ENCODE measurements at regions not wholly inside any gene's neighbourhood (a gene's known extent, or its start where the extent isn't known, plus 50 kb on each side); places are given as distances from the start of the nearest gene placed in this dataset.

DNA sequence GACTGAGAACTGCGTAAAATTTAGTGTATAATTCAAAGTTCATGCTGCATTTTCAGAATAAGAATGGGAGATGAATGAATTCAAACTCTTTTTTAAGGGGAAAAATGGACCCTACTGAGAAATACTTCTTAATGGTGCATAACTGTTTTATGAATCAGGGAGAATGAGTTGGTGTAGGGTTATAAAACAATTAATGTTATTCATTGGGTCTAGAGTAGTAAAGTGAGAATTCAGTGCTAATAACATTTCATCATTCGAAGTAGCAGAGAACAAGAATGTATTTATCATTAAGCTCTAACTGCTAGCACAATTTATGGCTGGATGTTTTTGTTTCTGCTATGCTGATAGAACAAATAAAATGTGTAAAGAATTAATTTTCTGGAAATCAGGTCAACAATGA lies 310.2 kb downstream of the SLITRK5 start:
- no peak overlapping the region for H3K4me3 ChIP-seq (ENCODE audit: low read length)
- no peak for DNase-seq
- intact Hi-C loops (cut with micrococcal nuclease) = no loop called here
- H3K27ac Mint-ChIP-seq = no peak overlapping the region
- no peaks in the 10 kb centered on the region for H3K4me1 Mint-ChIP-seq
- H3K4me1 ChIP-seq (ENCODE audit: control insufficient read depth, insufficient read depth, low read length) = no peaks in the 10 kb centered on the region
- H3K36me3 ChIP-seq (ENCODE audit: control insufficient read depth, insufficient read depth, low read length) = no peaks in the 10 kb centered on the region
- H3K27ac ChIP-seq (ENCODE audit: low read length) = no peak overlapping the region
- no peak for ATAC-seq
- H3K36me3 Mint-ChIP-seq = no peaks in the 10 kb centered on the region
- no peaks in the 10 kb centered on the region for H3K27me3 Mint-ChIP-seq (ENCODE audit: low read depth in 2 of 2)
- H3K9me3 Mint-ChIP-seq = no peaks in the 10 kb centered on the region
- H3K9me3 ChIP-seq (ENCODE audit: control insufficient read depth, insufficient read depth, low read length) = no peaks in the 10 kb centered on the region
- TF ChIP-seq, protein P1, sequence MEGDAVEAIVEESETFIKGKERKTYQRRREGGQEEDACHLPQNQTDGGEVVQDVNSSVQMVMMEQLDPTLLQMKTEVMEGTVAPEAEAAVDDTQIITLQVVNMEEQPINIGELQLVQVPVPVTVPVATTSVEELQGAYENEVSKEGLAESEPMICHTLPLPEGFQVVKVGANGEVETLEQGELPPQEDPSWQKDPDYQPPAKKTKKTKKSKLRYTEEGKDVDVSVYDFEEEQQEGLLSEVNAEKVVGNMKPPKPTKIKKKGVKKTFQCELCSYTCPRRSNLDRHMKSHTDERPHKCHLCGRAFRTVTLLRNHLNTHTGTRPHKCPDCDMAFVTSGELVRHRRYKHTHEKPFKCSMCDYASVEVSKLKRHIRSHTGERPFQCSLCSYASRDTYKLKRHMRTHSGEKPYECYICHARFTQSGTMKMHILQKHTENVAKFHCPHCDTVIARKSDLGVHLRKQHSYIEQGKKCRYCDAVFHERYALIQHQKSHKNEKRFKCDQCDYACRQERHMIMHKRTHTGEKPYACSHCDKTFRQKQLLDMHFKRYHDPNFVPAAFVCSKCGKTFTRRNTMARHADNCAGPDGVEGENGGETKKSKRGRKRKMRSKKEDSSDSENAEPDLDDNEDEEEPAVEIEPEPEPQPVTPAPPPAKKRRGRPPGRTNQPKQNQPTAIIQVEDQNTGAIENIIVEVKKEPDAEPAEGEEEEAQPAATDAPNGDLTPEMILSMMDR (IDR thresholded peaks at IDR 0.05) = no peak
- no peaks in the 10 kb centered on the region for H3K27me3 ChIP-seq (ENCODE audit: control insufficient read depth, insufficient read depth, low read length)
- H3K4me3 Mint-ChIP-seq = no peak overlapping the region
- WGBS (ENCODE audit: insufficient coverage) = 80% methylated on average over 1 of the region's 2 CpGs

DNA sequence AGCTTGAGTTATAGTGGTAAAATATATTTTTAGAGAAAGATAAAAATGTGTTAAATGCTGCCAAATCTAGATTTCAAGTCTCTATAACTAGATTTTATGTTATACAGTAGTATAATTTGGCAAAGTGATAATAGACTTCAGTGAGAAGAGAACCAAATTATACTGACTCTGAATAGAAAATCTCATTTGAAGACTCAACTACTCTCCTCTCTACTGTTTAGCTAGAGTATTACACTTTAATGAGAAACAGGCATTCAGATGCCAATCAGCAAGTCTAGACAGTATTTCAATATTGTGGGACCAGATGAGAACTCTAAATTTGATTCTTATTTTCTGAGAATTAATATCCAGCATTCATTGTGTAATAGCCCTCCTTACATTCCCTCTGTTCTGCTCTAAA lies 311.2 kb downstream of the SLITRK5 start:
- Mint-ChIP-seq H3K4me3 (no peak overlapping the region), H3K4me1 (no peaks in the 10 kb centered on the region), H3K27ac (no peak overlapping the region), H3K27me3 (ENCODE audit: low read depth in 2 of 2) (no peaks in the 10 kb centered on the region), H3K9me3 (no peaks in the 10 kb centered on the region), H3K36me3 (no peaks in the 10 kb centered on the region)
- Histone ChIP-seq H3K9me3 (ENCODE audit: control insufficient read depth, insufficient read depth, low read length) (no peaks in the 10 kb centered on the region), H3K36me3 (ENCODE audit: control insufficient read depth, insufficient read depth, low read length) (no peaks in the 10 kb centered on the region), H3K4me1 (ENCODE audit: control insufficient read depth, insufficient read depth, low read length) (no peaks in the 10 kb centered on the region), H3K27me3 (ENCODE audit: control insufficient read depth, insufficient read depth, low read length) (no peaks in the 10 kb centered on the region), H3K27ac (ENCODE audit: low read length) (no peak overlapping the region), H3K4me3 (ENCODE audit: low read length) (no peak overlapping the region)
- TF ChIP-seq, protein P1 (IDR thresholded peaks at IDR 0.05) = no peak
- DNase-seq = no peak
- ATAC-seq = no peak
- intact Hi-C loops (cut with micrococcal nuclease) = no loop called here

DNA sequence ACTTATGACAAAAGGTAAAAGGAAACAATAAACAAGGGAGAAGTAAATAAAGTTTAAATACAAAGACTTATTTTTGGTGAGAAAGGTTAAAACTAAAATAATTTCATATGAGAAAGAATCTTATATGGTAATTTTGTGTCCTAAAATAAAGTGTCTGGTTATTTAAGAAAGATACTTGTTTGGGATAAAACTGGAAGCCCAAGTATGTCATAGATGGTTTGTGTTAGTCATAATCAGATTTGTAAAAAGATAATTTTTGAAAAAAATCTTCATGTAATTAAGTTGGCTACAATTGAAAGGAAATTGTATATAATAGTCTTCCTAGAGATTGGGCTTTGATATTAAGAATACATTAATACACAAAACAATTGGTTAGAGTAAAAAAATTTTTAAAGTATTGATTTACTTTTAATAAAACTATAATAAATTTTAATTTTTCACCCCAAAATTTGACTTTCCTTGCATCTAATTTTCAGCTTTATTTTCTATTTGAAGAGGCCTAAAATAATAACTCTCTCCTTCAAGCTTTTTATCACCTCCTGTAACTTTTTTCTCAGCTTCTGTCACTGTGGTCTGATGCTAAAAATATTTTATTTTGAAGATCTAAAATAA lies 315.6 kb downstream of the SLITRK5 start:
- DNase-seq (no peak), ATAC-seq (no peak)
- no peaks in the 10 kb centered on the region for H3K9me3 ChIP-seq (ENCODE audit: control insufficient read depth, insufficient read depth, low read length)
- no peak overlapping the region for H3K27ac ChIP-seq (ENCODE audit: low read length)
- no peak overlapping the region for H3K27ac Mint-ChIP-seq
- no peaks in the 10 kb centered on the region for H3K4me1 Mint-ChIP-seq
- TF ChIP-seq, protein P1 (IDR thresholded peaks at IDR 0.05) = no peak
- H3K27me3 ChIP-seq (ENCODE audit: control insufficient read depth, insufficient read depth, low read length) = no peaks in the 10 kb centered on the region
- intact Hi-C loops (cut with micrococcal nuclease) = no loop called here
- H3K4me1 ChIP-seq (ENCODE audit: control insufficient read depth, insufficient read depth, low read length) = no peaks in the 10 kb centered on the region
- H3K27me3 Mint-ChIP-seq (ENCODE audit: low read depth in 2 of 2) = no peaks in the 10 kb centered on the region
- no peaks in the 10 kb centered on the region for H3K9me3 Mint-ChIP-seq
- H3K4me3 Mint-ChIP-seq = no peak overlapping the region
- no peaks in the 10 kb centered on the region for H3K36me3 ChIP-seq (ENCODE audit: control insufficient read depth, insufficient read depth, low read length)
- no peak overlapping the region for H3K4me3 ChIP-seq (ENCODE audit: low read length)
- H3K36me3 Mint-ChIP-seq = no peaks in the 10 kb centered on the region

DNA sequence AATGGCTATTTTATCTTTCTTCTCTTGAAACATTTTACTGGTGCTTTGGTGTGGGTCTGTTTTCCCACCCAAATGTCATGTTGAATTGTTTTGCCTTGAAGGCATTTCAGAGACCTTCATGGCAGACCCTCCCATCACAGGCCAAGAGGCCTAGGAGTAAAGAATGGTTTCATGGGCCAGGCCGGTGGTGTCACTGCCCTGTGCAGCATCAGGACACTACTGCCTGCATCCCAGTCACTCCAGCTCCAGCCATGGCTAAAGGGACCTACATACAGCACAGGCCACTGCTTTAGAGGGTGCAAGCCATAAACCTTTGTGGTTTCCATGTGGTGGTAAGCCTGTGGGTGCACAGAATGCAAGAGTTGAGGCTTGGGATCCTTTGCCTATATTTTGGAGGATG lies 326.9 kb downstream of the SLITRK5 start:
- no peak overlapping the region for H3K4me3 Mint-ChIP-seq
- TF ChIP-seq, protein P1 (IDR thresholded peaks at IDR 0.05) = no peak
- 100% methylated on average over 1 of the region's 1 CpG for WGBS (ENCODE audit: insufficient coverage)
- H3K27ac Mint-ChIP-seq = no peak overlapping the region
- Histone ChIP-seq H3K9me3 (ENCODE audit: control insufficient read depth, insufficient read depth, low read length) (no peaks in the 10 kb centered on the region), H3K4me3 (ENCODE audit: low read length) (no peak overlapping the region), H3K36me3 (ENCODE audit: control insufficient read depth, insufficient read depth, low read length) (no peaks in the 10 kb centered on the region), H3K27ac (ENCODE audit: low read length) (no peak overlapping the region), H3K4me1 (ENCODE audit: control insufficient read depth, insufficient read depth, low read length) (no peaks in the 10 kb centered on the region), H3K27me3 (ENCODE audit: control insufficient read depth, insufficient read depth, low read length) (no peaks in the 10 kb centered on the region)
- peaks cover 6 to 15% of the 10 kb centered on the region in 2 donors for H3K4me1 Mint-ChIP-seq
- DNase-seq (no peak), ATAC-seq (no peak)
- no peaks in the 10 kb centered on the region for H3K9me3 Mint-ChIP-seq
- intact Hi-C loops (cut with micrococcal nuclease) = no loop called here
- H3K27me3 Mint-ChIP-seq (ENCODE audit: low read depth in 2 of 2) = no peaks in the 10 kb centered on the region
- no peaks in the 10 kb centered on the region for H3K36me3 Mint-ChIP-seq
